Endothelial cell of umbilical vein (primary cell): ENCODE measurements at regions not wholly inside any gene's neighbourhood (a gene's known extent, or its start where the extent isn't known, plus 50 kb on each side); places are given as distances from the start of the nearest gene placed in this dataset.

Experiments
- BruUV-seq: library from RNA; stranded (reverse); fragments of 400-500 nt; replicated peaks from 2 replicates; lab custom pipeline; 2021; lab: Mats Ljungman, UMichigan
- CTCF ChIA-PET: fragments of 300-600, 350-600 bp; sonication (Branson Sonifier 250); formaldehyde crosslinking; loops from one replicate; lab custom pipeline; 2021; ENCODE audit warnings: antibody characterized with exemption, inconsistent platforms; lab: Charles Lee
- POLR2A ChIA-PET: fragments of 300-600, 350-600 bp; sonication (Branson Sonifier 250); formaldehyde crosslinking; loops from one replicate; lab custom pipeline; 2021; ENCODE audit warnings: antibody characterized with exemption, inconsistent platforms; lab: Charles Lee
- DNase-seq: peaks from one replicate; pipeline ENCODE4 v3.0.0-alpha.2; 2011; ENCODE audit warnings: low read depth, low spot score
- FAIRE-seq: peaks from 2 replicates; lab custom pipeline; 2011; peaks lifted over from hg19 to GRCh38; lab: Jason Lieb, UNC
- H2AFZ ChIP-seq: 2 replicates; pipeline ENCODE4 v1.6.0; 2012; ENCODE audit warnings: low read depth, low read length, control low read depth, inconsistent platforms
- H3K27ac ChIP-seq: 2 replicates; pipeline ENCODE4 v1.5.1; 2011; ENCODE audit warnings: low read depth, mild to moderate bottlenecking, control low read depth, low read length, moderate library complexity; ENCODE audit not compliant: insufficient read depth
- H3K27me3 ChIP-seq, 2 experiments: 2 replicates each; pipeline versions ENCODE4 v1.6.0 to v1.6.1; 2011; ENCODE audit warnings: low read length in 2 of 2, mixed read lengths in 1 of 2; ENCODE audit not compliant: control insufficient read depth in 2 of 2, insufficient read depth in 2 of 2
- H3K36me3 ChIP-seq, 2 experiments: 2 replicates in 1 of 2; 3 replicates in 1 of 2; pipeline ENCODE4 v1.5.1; 2011; ENCODE audit warnings: low read length in 2 of 2, mild to moderate bottlenecking in 1 of 2, moderate library complexity in 1 of 2; ENCODE audit not compliant: control insufficient read depth in 2 of 2, insufficient read depth in 2 of 2; ENCODE audit errors: extremely low read depth in 1 of 2
- H3K4me1 ChIP-seq: 3 replicates; pipeline ENCODE4 v1.5.1; 2011; ENCODE audit warnings: mild to moderate bottlenecking, low read length; ENCODE audit not compliant: control insufficient read depth, insufficient read depth; ENCODE audit errors: extremely low read depth
- H3K4me2 ChIP-seq: 2 replicates; pipeline ENCODE4 v1.6.1; 2011; ENCODE audit warnings: low read length, control low read depth, mixed read lengths; ENCODE audit not compliant: insufficient read depth
- H3K4me3 ChIP-seq, 3 experiments: fragments of 200-600 bp in 1 of 3; sonication (generic), shearing (Covaris generic) in 1 of 3; replicated peaks in 1 of 3; 2 replicates each; pipeline ENCODE4 v1.5.1; 2011 to 2016; ENCODE audit warnings: control low read depth in 3 of 3, low read length in 3 of 3, mild to moderate bottlenecking in 2 of 3, inconsistent platforms in 1 of 3, low read depth in 1 of 3, moderate library complexity in 1 of 3; ENCODE audit not compliant: insufficient read depth in 1 of 3
- H3K79me2 ChIP-seq: 2 replicates; pipeline ENCODE4 v1.6.0; 2012; ENCODE audit warnings: low read length, inconsistent platforms; ENCODE audit not compliant: control insufficient read depth, insufficient read depth
- H3K9ac ChIP-seq: replicated peaks from 2 replicates; pipeline ENCODE3; 2011; ENCODE audit warnings: low read length, control low read depth; ENCODE audit not compliant: insufficient read depth; ENCODE audit errors: extremely low read depth
- H3K9me1 ChIP-seq: replicated peaks from 3 replicates; pipeline ENCODE4 v1.6.0; 2011; ENCODE audit warnings: mild to moderate bottlenecking, low read length; ENCODE audit not compliant: control insufficient read depth, insufficient read depth; ENCODE audit errors: extremely low read depth
- H3K9me3 ChIP-seq: replicated peaks from 2 replicates; pipeline ENCODE4 v1.5.1; 2012; ENCODE audit warnings: low read length, inconsistent platforms; ENCODE audit not compliant: control insufficient read depth, insufficient read depth
- H4K20me1 ChIP-seq: replicated peaks from 2 replicates; pipeline ENCODE3; 2011; ENCODE audit warnings: mild to moderate bottlenecking, low read length; ENCODE audit not compliant: control insufficient read depth, insufficient read depth; ENCODE audit errors: extremely low read depth
- CTCF ChIP-seq, 2 donors: IDR thresholded peaks; 1 replicate in 1 of 2; 2 replicates in 1 of 2; pipeline ENCODE4 v1.5.1; 2011; ENCODE audit warnings: low read length in 2 of 2, mild to moderate bottlenecking in 2 of 2, moderate library complexity in 2 of 2, control low read depth in 1 of 2, inconsistent platforms in 1 of 2, low read depth in 1 of 2; ENCODE audit not compliant: insufficient read depth in 1 of 2; ENCODE audit errors: extremely low read depth in 1 of 2
- EZH2 ChIP-seq: IDR thresholded peaks from 2 replicates; pipeline ENCODE4 v1.6.1; 2012; ENCODE audit warnings: borderline replicate concordance, low read depth, mild to moderate bottlenecking, moderate library complexity, low read length, inconsistent platforms; ENCODE audit not compliant: severe bottlenecking
- FOS ChIP-seq: IDR thresholded peaks from 2 replicates; pipeline ENCODE4 v1.6.1; 2011; ENCODE audit warnings: mild to moderate bottlenecking, low read length, moderate library complexity, borderline replicate concordance; ENCODE audit not compliant: insufficient read depth
- GATA2 ChIP-seq: IDR thresholded peaks from 2 replicates; pipeline ENCODE4 v1.7.0; 2011; ENCODE audit warnings: low read depth, mild to moderate bottlenecking, moderate library complexity, mixed read lengths, low read length; ENCODE audit not compliant: insufficient read length, insufficient read depth
- JUN ChIP-seq: IDR thresholded peaks from 2 replicates; pipeline ENCODE4 v1.6.1; 2011; ENCODE audit warnings: borderline replicate concordance, low read depth; ENCODE audit not compliant: insufficient read length, insufficient read depth
- MAX ChIP-seq: IDR thresholded peaks from 2 replicates; pipeline ENCODE4 v1.6.1; 2011; ENCODE audit not compliant: insufficient read depth, insufficient read length
- MYC ChIP-seq: IDR thresholded peaks from one replicate; pipeline ENCODE4 v1.6.1; 2011; ENCODE audit warnings: mild to moderate bottlenecking, low read depth, low read length
- POLR2A ChIP-seq: IDR thresholded peaks from 2 replicates; pipeline ENCODE4 v1.6.1; 2012; ENCODE audit warnings: low read depth, mild to moderate bottlenecking, control low read depth, low read length
- POLR2AphosphoS5 ChIP-seq: IDR thresholded peaks from 2 replicates; pipeline ENCODE4 v1.6.1; 2012; ENCODE audit warnings: low read depth, mild to moderate bottlenecking, control low read depth, low read length, moderate library complexity; ENCODE audit not compliant: insufficient read depth
- dilution Hi-C: fragments of 300-500 bp; cut with MboI; formaldehyde crosslinking; loops from one replicate; pipeline ENCODE4 v1.15.0; 2019; ENCODE audit warnings: low sequenced_read_pairs; ENCODE audit not compliant: extremely low pct_ligation_motif_present
- intact Hi-C: fragments of 100-400 bp; cut with micrococcal nuclease; formaldehyde crosslinking; loops from one replicate; pipeline ENCODE4 v1.10.0; 2022

- H3K9me1 ChIP-seq = no peaks in the 10 kb centered on the region
- H3K9ac ChIP-seq = no peak overlapping the region
- no peak overlapping the region for H2AFZ ChIP-seq
- H3K79me2 ChIP-seq = no peaks in the 10 kb centered on the region
- H3K9me3 ChIP-seq = no peaks in the 10 kb centered on the region
- H3K4me3 ChIP-seq = no peak overlapping the region
- H3K27ac ChIP-seq = no peak overlapping the region
- H3K27me3 ChIP-seq = no peaks in the 10 kb centered on the region
- H3K4me2 ChIP-seq = no peak overlapping the region
- no peaks in the 10 kb centered on the region for H3K36me3 ChIP-seq
- POLR2A ChIA-PET = no interaction called here
- TF ChIP-seq EZH2 (no peak), MYC (no peak), FOS (no peak), JUN (no peak), CTCF (IDR thresholded peaks at IDR 0.05; ENCODE audit: extremely low read depth in 1 of 2, insufficient read depth in 1 of 2, low read depth in 1 of 2, low read length in 2 of 2) (no peak), POLR2A (no peak), GATA2 (no peak), POLR2AphosphoS5 (no peak), MAX (no peak)
- intact Hi-C loops = no loop called here
- no peak for FAIRE-seq
- no peaks in the 10 kb centered on the region for H4K20me1 ChIP-seq
- CTCF ChIA-PET = no interaction called here
- DNase-seq = no peak
- dilution Hi-C loops = no loop called here
- no peaks in the 10 kb centered on the region for H3K4me1 ChIP-seq
- no TSS peak for BruUV-seq
Measured at GRCh38 chr1:58005212-58005611, 541.3 kb downstream of the OMA1 start.
